ENCODE measurements at regions not wholly inside any gene's neighbourhood (a gene's known extent, or its start where the extent isn't known, plus 50 kb on each side); places are given as distances from the start of the nearest gene placed in this dataset.

DNA sequence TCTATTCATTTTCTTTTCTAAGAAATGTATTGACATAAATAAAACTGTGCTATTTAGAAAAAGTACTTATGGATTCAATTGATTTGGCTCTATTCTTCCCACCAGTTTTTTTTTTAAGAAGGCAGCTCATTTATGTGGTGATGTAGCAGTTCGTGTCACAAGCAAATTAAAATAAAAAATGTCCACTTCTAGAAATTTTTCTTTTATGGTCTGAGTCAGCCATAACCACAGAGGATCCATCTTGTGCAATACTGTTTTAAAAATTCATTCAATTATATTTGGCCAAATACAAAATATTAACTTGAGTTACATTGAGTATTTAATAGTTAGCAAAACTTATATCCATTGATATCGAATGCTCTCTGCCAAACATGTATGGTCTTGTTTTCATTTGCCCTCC, 207.9 kb upstream of the FAT1 start:
- H3K4me2 ChIP-seq = no peak overlapping the region
- TF ChIP-seq, protein P1, sequence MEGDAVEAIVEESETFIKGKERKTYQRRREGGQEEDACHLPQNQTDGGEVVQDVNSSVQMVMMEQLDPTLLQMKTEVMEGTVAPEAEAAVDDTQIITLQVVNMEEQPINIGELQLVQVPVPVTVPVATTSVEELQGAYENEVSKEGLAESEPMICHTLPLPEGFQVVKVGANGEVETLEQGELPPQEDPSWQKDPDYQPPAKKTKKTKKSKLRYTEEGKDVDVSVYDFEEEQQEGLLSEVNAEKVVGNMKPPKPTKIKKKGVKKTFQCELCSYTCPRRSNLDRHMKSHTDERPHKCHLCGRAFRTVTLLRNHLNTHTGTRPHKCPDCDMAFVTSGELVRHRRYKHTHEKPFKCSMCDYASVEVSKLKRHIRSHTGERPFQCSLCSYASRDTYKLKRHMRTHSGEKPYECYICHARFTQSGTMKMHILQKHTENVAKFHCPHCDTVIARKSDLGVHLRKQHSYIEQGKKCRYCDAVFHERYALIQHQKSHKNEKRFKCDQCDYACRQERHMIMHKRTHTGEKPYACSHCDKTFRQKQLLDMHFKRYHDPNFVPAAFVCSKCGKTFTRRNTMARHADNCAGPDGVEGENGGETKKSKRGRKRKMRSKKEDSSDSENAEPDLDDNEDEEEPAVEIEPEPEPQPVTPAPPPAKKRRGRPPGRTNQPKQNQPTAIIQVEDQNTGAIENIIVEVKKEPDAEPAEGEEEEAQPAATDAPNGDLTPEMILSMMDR (IDR thresholded peaks at IDR 0.05) = no peak
- TF ChIP-seq EZH2phosphoT487 (IDR thresholded peaks at IDR 0.05) = no peak
- TF ChIP-seq EZH2 (IDR thresholded peaks at IDR 0.05) = no peak
- no peaks in the 10 kb centered on the region for H3K79me2 ChIP-seq (ENCODE audit: low read depth)
- no peak overlapping the region for H3K27ac ChIP-seq
- peaks cover 5% of the 10 kb centered on the region for H3K4me1 Mint-ChIP-seq
- no peak for DNase-seq (ENCODE audit: low spot score)
- H3K9me3 Mint-ChIP-seq = peaks cover 10% of the 10 kb centered on the region
- no peak overlapping the region for H3K27ac Mint-ChIP-seq
- no peaks in the 10 kb centered on the region for H3K36me3 Mint-ChIP-seq
- peaks cover 11% of the 10 kb centered on the region for H3K4me1 ChIP-seq
- H4K20me1 ChIP-seq (ENCODE audit: low read depth) = no peaks in the 10 kb centered on the region
- H3K9me3 ChIP-seq (ENCODE audit: low read depth) = no peaks in the 10 kb centered on the region
- no peak overlapping the region for H3K4me3 Mint-ChIP-seq
- H2AFZ ChIP-seq (replicated peaks) = no peak overlapping the region
- H3K27me3 ChIP-seq = no peaks in the 10 kb centered on the region
- H3K4me3 ChIP-seq = no peak overlapping the region
- H3F3A ChIP-seq (ENCODE audit: low read depth) = no peaks in the 10 kb centered on the region
- no peaks in the 10 kb centered on the region for H3K36me3 ChIP-seq
- no peak overlapping the region for H3K9ac ChIP-seq
- peaks cover 1% of the 10 kb centered on the region for H3K27me3 Mint-ChIP-seq (ENCODE audit: insufficient read depth, low read depth)

DNA sequence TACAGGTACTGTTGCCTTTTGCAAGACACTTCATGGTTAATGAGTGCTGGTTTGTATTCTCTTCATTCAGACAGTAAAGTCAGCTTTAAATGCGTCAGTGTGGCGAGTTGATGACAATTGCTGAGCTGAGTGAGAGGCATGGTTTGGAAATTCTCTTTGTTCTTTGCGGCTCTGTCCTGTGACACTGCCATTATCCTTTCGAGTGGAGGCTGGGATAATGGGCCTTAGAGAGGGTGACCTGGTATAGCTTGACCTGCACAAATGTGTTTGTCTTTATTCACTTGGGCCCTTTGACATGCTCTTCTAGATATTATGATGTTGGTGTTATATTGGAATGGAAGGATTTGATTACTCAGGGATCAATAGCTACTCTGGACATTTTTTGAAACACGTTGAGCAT, 208.5 kb upstream of the FAT1 start:
- DNase-seq (ENCODE audit: low spot score) = peak; percentile 62
- H4K20me1 ChIP-seq (ENCODE audit: low read depth) = no peaks in the 10 kb centered on the region
- H3K27ac ChIP-seq = no peak overlapping the region
- H3K4me3 ChIP-seq = no peak overlapping the region
- no peaks in the 10 kb centered on the region for H3K9me3 ChIP-seq (ENCODE audit: low read depth)
- H3K4me1 Mint-ChIP-seq = peaks cover 5% of the 10 kb centered on the region
- no peak overlapping the region for H3K9ac ChIP-seq
- no peak overlapping the region for H3K27ac Mint-ChIP-seq
- peaks cover 11% of the 10 kb centered on the region for H3K4me1 ChIP-seq
- H3K4me2 ChIP-seq = no peak overlapping the region
- H3K36me3 Mint-ChIP-seq = no peaks in the 10 kb centered on the region
- no peak overlapping the region for H3K4me3 Mint-ChIP-seq
- no peak overlapping the region for H2AFZ ChIP-seq (replicated peaks)
- no peaks in the 10 kb centered on the region for H3K27me3 ChIP-seq
- no peak for TF ChIP-seq EZH2 (IDR thresholded peaks at IDR 0.05)
- TF ChIP-seq, protein P1 (IDR thresholded peaks at IDR 0.05) = no peak
- TF ChIP-seq EZH2phosphoT487 (IDR thresholded peaks at IDR 0.05) = no peak
- H3K9me3 Mint-ChIP-seq = peaks cover 10% of the 10 kb centered on the region
- H3K79me2 ChIP-seq (ENCODE audit: low read depth) = no peaks in the 10 kb centered on the region
- no peaks in the 10 kb centered on the region for H3K36me3 ChIP-seq
- H3F3A ChIP-seq (ENCODE audit: low read depth) = no peaks in the 10 kb centered on the region
- H3K27me3 Mint-ChIP-seq (ENCODE audit: insufficient read depth, low read depth) = no peaks in the 10 kb centered on the region

DNA sequence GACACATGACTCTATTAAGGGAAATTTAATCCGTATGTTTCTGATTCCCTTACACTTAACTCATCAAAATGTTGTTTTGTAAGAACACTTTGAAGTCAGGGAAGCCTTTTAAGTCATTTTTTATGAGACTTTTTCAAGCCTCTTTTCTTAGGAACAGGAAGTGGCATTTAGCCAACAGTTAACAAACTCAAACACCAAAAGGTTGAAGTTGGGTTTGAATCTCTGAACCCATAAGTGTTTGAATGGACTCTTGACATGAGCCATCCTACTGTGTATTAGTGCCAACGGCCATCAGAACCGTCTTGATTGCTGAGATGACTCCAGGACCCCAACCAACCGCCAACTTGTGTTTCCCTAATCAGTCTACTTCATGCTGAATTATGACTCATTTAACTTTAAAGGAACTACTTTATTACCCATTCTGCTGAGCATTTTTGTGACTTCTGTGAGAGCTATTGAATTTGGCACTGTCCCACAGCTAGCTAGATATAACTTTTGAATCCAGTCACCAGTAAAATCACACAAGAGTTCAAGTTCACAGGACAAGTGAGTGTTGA, 209.1 kb upstream of the FAT1 start:
- H3K4me1 Mint-ChIP-seq = peaks cover 5% of the 10 kb centered on the region
- TF ChIP-seq EZH2phosphoT487 (IDR thresholded peaks at IDR 0.05) (no peak), EZH2 (IDR thresholded peaks at IDR 0.05) (no peak)
- TF ChIP-seq, protein P1 (IDR thresholded peaks at IDR 0.05) = no peak
- no peak for DNase-seq (ENCODE audit: low spot score)
- Histone ChIP-seq H3K27me3 (no peaks in the 10 kb centered on the region), H2AFZ (replicated peaks) (no peak overlapping the region), H3K27ac (no peak overlapping the region), H3K4me2 (no peak overlapping the region), H3F3A (ENCODE audit: low read depth) (no peaks in the 10 kb centered on the region), H3K9me3 (ENCODE audit: low read depth) (no peaks in the 10 kb centered on the region), H3K9ac (no peak overlapping the region), H3K4me3 (no peak overlapping the region), H4K20me1 (ENCODE audit: low read depth) (no peaks in the 10 kb centered on the region), H3K79me2 (ENCODE audit: low read depth) (no peaks in the 10 kb centered on the region), H3K36me3 (no peaks in the 10 kb centered on the region), H3K4me1 (peaks cover 11% of the 10 kb centered on the region)
- no peak overlapping the region for H3K4me3 Mint-ChIP-seq
- peaks cover 10% of the 10 kb centered on the region for H3K9me3 Mint-ChIP-seq
- H3K27ac Mint-ChIP-seq = no peak overlapping the region
- H3K27me3 Mint-ChIP-seq (ENCODE audit: insufficient read depth, low read depth) = no peaks in the 10 kb centered on the region
- no peaks in the 10 kb centered on the region for H3K36me3 Mint-ChIP-seq

Data from neural progenitor cell (in vitro differentiated cells).